GM18868 (cell line): ENCODE measurements at regions not wholly inside any gene's neighbourhood (a gene's known extent, or its start where the extent isn't known, plus 50 kb on each side); places are given as distances from the start of the nearest gene placed in this dataset.

ENCODE experiments used
- ATAC-seq: cut with Tn5 transposase; IDR thresholded peaks from one replicate; pipeline ENCODE4 v1.9.1; 2021; ENCODE audit warnings: mild to moderate bottlenecking, moderate library complexity; ENCODE audit not compliant: unreplicated experiment

- ATAC-seq = no peak
Measured at GRCh38 chr2:236887531-236887930, 198.2 kb upstream of the COPS8 start.

DNA sequence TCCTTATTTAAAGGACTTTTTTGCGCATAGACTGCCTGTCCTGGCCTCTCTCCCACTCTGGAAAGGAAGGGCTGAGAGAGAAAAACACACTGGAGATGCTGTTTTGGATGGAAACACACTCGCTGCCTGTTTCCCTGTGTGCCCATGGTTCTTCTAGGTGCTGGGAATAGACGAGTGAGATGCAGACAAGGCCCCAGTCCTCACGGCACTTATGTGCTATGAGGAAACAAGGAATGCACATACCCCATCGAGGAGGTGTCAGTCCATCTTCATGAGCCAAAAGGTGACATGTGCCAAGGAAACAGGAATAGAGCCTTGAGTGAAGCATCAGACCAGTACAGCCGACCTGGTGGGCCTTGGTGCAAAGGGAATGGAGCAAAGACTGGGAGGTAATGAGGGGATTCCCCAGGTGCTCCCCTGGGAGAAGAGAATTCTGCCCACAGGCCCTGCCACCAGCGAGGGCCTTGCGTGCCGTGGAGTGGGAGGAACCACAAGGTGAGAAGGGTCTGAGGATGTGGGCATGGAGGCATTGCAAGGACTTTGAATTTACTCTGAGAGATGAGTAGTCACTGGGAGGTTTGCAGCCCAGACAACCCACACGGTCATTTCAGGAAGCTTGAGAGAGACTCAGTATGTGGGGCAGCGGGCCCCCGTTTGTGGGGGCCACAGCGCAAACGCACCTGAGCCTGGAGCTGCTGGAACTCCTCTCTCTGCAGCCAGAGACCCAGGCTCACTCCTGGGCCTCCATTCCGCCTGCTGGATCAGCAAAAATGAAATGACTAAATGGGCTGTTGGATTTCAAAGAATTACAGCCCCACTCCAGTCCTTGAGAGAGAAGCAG lies 197.5 kb upstream of the COPS8 start:
- no peak for ATAC-seq

DNA sequence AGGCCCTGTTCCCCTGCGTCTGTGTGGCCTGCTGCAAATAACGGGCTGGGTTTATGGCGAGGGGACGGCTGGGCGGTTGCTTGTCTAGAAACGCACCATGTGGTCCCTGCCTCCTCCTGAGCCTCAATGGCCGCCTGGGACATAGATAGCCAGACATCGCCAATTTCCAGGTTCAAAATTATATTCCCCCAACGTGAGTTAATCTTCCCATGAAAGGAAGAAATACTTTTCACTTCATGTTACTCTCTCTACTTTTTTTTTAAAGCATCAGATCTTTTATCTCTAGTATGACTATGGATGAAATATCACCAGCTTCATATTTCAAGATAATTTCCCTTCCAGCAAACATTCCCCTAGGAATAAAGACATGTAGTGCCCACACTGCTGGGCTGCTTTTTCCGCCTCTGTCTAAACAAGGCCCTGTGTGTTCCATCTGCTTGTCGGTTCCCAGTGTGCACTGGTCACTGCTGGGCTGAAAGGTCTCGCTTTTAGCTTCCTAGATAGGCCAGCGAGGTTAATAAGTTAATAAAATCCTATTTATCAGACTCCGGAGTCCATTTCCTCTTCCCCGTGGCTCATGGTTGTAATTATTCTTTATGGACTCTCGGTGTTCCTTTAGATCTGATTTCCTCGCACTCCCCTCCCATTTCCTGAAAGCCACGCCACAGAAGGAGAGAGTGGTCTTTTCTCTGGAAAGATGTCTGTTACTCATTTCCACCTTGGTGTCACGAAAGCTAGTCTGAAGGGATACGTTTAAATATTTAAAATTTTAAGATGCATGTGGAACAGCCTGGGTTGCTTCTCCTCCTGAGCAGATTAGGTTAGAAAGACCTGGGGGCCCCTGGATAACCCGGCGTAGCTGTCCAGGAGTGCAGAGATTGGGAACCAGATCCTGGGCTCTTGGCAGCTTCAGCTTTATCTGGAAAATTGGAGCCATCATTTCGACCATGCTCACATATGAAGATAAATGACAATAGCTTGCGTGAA lies 196.6 kb upstream of the COPS8 start:
- no peak for ATAC-seq

GRCh38 chr2:236889791-236890704 lies 195.6 kb upstream of the COPS8 start:
- ATAC-seq = no peak

- no peak for ATAC-seq
Measured at GRCh38 chr2:236892721-236893120, 193.0 kb upstream of the COPS8 start.

GRCh38 chr2:236894791-236895190 lies 190.9 kb upstream of the COPS8 start:
- no peak for ATAC-seq

GRCh38 chr2:236895497-236895896 lies 190.2 kb upstream of the COPS8 start:
- no peak for ATAC-seq

GRCh38 chr2:236896688-236897087 lies 189.0 kb upstream of the COPS8 start:
- ATAC-seq = no peak

GRCh38 chr2:236899146-236899545 lies 186.5 kb upstream of the COPS8 start:
- ATAC-seq = no peak

- no peak for ATAC-seq
Measured at GRCh38 chr2:236899950-236900640, 185.6 kb upstream of the COPS8 start.

- ATAC-seq = no peak
Measured at GRCh38 chr2:236901956-236902355, 183.7 kb upstream of the COPS8 start.

- ATAC-seq = no peak
Measured at GRCh38 chr2:236903978-236904377, 181.7 kb upstream of the COPS8 start.

- no peak for ATAC-seq
Measured at GRCh38 chr2:236904389-236905263, 181.1 kb upstream of the COPS8 start.

GRCh38 chr2:236905976-236906375 lies 179.7 kb upstream of the COPS8 start:
- no peak for ATAC-seq

- no peak for ATAC-seq
Measured at GRCh38 chr2:236908439-236909192, 177.1 kb upstream of the COPS8 start.

DNA sequence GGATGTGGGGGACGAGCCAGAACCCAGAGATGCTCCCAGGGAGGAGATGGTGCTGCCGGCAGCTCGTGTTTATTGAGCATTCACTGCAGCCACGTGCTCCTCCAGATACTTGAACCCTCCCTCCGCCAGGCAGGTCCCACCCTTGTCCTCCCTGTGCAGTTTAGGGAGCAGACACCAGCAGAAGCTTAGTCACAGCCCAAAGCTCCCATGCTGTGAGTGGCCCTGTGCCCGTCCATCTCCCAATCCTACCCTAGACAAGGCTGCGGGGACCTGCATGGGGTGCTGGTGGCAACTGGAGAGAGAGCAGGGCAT lies 176.5 kb upstream of the COPS8 start:
- ATAC-seq = no peak

DNA sequence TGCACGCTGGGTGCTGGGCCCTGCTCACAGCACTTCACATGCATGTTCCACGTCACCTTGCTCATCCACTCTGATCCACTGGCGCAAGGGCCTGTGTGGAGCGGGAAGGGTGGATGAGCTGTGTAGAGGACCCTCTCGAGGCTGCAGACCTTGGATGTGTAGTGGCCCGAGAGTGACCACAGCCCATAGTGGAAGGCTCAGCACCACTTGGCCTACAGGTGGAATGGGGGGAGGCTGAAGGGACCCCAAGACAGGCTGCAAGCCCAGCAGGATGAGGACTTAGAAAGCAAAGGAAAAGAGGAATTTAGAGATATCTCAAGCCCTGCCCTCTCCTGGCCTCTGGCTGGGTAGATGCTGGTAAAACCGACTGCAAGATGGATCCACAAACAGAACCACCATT lies 175.9 kb upstream of the COPS8 start:
- ATAC-seq = no peak

DNA sequence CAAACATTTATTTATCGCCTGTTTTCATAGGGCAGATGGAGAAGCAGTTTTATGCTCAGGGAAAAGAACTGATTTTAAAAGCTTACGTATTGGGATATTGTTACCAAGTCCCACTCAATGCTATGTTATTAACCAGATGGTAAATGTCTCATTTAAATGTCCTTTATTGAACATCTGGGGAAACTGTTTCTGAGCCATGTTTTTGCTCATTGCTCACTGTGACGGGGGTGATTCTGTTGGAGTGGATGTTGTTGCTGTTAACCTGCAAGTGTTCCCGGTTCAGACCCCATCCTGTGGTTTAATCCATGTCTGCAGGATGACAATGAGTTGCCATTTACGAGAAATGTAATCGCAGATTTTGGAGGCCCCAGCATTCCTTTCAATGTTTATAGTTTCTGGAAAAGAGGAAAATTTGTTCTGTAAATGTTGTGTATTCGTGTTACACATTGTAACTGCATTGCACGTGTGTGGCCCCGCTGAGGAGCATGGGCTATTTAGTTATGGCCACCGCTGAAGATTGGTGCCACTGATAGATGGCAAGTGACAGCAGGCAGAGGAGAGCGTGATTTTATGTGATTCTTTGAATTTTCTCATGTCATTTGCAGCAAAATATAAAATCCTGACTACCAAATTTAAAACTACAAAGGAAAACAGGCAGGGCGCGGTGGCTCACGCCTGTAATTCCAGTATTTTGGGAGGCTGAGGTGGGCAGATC lies 174.8 kb upstream of the COPS8 start:
- no peak for ATAC-seq
